Left ventricle myocardium inferior (tissue), 1 donor: ENCODE measurements at regions not wholly inside any gene's neighbourhood (a gene's known extent, or its start where the extent isn't known, plus 50 kb on each side); places are given as distances from the start of the nearest gene placed in this dataset.

Experiments used
- DNase-seq: peaks from one replicate; pipeline ENCODE4 v3.0.0-alpha.2; 2020
- H3K27ac ChIP-seq: fragments of 200-600 bp; replicated peaks from 2 replicates; pipeline ENCODE4 v1.8.0; 2021
- H3K27me3 ChIP-seq: fragments of 200-600 bp; 2 replicates; pipeline ENCODE4 v1.8.0; 2021; ENCODE audit warnings: low read depth
- H3K36me3 ChIP-seq: fragments of 200-600 bp; 2 replicates; pipeline ENCODE4 v1.8.0; 2021
- H3K4me1 ChIP-seq: fragments of 200-600 bp; 2 replicates; pipeline ENCODE4 v1.8.0; 2021
- H3K4me3 ChIP-seq: fragments of 200-600 bp; 2 replicates; pipeline ENCODE4 v1.8.0; 2021; ENCODE audit warnings: mild to moderate bottlenecking, moderate library complexity
- H3K9me3 ChIP-seq: fragments of 200-600 bp; replicated peaks from 2 replicates; pipeline ENCODE4 v1.8.0; 2021
- intact Hi-C: fragments of 100-400 bp; cut with micrococcal nuclease; formaldehyde crosslinking; loops from one replicate; pipeline ENCODE4 v1.11.0; 2022
- TF ChIP-seq, protein P1 (sequence below): fragments of 200-600 bp; IDR thresholded peaks from 2 replicates; pipeline ENCODE4 v1.8.0; 2021; ENCODE audit warnings: antibody characterized with exemption, mild to moderate bottlenecking, borderline replicate concordance
- donor health status: DM: no; HTN: yes; CAD: no; lungs with severe emphysema.

DNA sequence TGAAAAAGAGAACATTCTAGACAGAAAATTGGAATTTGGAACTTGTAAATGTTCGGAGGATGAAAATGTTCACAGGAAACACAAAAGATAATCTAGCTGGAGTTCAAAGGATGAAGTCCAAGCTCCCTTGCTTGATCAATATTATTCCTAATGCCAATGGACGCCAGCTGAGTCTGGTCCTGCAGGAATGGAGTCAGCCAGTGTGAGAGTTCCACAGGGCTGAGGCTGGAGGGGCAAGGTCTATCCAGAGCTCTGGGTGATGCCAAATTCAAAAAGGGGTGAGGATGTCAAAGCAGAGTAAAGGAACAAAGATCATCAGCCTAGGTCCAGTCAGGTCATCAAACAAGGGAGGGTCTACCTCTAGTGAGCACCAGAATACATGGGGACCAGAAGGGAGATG, 78.5 kb upstream of the CTNNA2 start:
- Histone ChIP-seq H3K4me1 (no peaks in the 10 kb centered on the region), H3K27ac (no peak overlapping the region), H3K36me3 (no peaks in the 10 kb centered on the region), H3K4me3 (no peak overlapping the region), H3K9me3 (no peaks in the 10 kb centered on the region), H3K27me3 (no peaks in the 10 kb centered on the region)
- intact Hi-C loops, result no loop called here
- TF ChIP-seq, protein P1, sequence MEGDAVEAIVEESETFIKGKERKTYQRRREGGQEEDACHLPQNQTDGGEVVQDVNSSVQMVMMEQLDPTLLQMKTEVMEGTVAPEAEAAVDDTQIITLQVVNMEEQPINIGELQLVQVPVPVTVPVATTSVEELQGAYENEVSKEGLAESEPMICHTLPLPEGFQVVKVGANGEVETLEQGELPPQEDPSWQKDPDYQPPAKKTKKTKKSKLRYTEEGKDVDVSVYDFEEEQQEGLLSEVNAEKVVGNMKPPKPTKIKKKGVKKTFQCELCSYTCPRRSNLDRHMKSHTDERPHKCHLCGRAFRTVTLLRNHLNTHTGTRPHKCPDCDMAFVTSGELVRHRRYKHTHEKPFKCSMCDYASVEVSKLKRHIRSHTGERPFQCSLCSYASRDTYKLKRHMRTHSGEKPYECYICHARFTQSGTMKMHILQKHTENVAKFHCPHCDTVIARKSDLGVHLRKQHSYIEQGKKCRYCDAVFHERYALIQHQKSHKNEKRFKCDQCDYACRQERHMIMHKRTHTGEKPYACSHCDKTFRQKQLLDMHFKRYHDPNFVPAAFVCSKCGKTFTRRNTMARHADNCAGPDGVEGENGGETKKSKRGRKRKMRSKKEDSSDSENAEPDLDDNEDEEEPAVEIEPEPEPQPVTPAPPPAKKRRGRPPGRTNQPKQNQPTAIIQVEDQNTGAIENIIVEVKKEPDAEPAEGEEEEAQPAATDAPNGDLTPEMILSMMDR, result no peak
- no peak for DNase-seq

DNA sequence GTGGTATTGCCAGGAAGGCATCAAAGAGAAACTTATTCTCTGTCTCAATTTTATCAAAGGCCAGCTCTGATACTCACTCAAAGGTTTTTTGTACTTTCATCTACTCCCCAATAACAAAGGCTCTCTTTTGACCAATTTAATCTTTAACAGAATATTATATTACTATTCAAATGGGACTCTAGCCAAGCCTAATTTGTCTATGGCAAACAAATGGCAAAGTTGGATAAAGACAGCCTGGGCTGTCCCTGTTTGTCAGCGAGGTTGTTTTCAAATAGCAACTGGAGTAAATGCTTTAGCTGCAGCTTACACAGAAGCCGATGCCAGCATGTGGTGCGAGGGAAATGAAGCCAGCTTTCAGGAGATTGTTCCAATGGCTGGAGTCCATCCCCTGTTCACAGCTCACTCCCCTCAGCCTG, 80.1 kb upstream of the CTNNA2 start:
- intact Hi-C loops, result no loop called here
- no peak for DNase-seq
- no peak overlapping the region for H3K4me3 ChIP-seq
- no peaks in the 10 kb centered on the region for H3K4me1 ChIP-seq
- no peaks in the 10 kb centered on the region for H3K36me3 ChIP-seq
- H3K27ac ChIP-seq, result no peak overlapping the region
- H3K9me3 ChIP-seq, result no peaks in the 10 kb centered on the region
- no peaks in the 10 kb centered on the region for H3K27me3 ChIP-seq
- TF ChIP-seq, protein P1, result no peak

DNA sequence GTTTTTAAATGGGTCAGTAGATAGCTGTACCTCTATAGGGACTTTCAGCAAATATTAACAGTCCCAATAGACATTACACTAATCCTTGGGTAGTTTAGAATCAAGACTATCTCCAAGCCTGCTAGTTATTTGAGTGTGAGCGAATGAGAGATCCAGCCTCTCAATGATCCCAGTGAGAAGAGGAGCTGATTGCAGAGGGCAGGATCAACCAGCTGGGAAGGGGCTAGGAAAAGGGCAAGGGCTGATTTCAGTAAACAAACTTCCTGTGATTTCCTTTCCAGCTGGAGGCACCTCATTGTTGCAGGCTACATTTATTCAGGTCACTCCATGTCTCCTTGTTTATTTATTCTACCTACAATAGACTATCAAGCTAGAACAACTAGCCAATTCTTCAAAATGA, 84.1 kb upstream of the CTNNA2 start:
- Histone ChIP-seq H3K27me3 (no peaks in the 10 kb centered on the region), H3K27ac (no peak overlapping the region), H3K9me3 (no peaks in the 10 kb centered on the region), H3K36me3 (no peaks in the 10 kb centered on the region), H3K4me1 (no peaks in the 10 kb centered on the region), H3K4me3 (no peak overlapping the region)
- intact Hi-C loops, result no loop called here
- TF ChIP-seq, protein P1, result no peak
- DNase-seq, result no peak

DNA sequence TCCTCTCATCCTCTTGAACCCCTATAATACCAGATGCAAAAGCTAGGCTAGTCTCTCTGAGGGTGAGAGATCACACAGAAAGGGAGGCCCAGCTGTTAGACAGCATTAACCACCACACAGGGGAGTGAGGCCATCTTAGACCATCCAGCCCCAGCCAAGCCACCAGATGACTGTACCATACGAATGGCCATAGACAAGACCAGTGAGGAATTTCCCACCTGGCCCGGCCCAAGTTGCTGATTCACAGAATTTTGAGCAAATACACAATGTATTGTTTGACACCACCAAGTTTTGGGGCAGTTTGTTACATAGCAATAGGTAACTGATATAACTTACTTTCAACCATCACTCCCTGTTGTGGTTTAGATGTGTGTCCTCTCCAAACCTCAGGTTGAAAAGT, 98.2 kb upstream of the CTNNA2 start:
- Histone ChIP-seq H3K27me3 (no peaks in the 10 kb centered on the region), H3K4me3 (no peak overlapping the region), H3K4me1 (no peaks in the 10 kb centered on the region), H3K27ac (no peak overlapping the region), H3K36me3 (no peaks in the 10 kb centered on the region), H3K9me3 (peaks cover 18% of the 10 kb centered on the region)
- DNase-seq, result no peak
- intact Hi-C loops, result no loop called here
- TF ChIP-seq, protein P1, result no peak

DNA sequence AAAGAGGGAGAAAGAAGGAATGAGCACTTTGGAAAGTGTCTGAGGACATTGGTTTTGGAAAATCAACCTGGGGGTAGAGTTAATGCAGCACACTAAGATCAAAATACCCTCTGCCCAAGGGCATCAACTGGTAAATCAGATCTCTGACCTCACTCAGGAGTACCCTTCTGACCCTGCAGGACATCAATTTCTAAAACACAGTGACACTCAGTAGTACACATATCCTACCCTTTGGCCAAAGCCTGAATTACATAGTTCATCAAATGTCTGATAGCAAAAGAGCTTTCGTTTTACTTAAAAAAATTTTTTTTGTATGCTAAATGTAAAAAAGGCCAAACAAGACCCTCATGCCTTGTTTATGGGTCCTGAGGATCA, 118.4 kb upstream of the CTNNA2 start:
- no peaks in the 10 kb centered on the region for H3K36me3 ChIP-seq
- no peak overlapping the region for H3K4me3 ChIP-seq
- DNase-seq, result no peak
- TF ChIP-seq, protein P1, result no peak
- no peak overlapping the region for H3K27ac ChIP-seq
- no peaks in the 10 kb centered on the region for H3K4me1 ChIP-seq
- H3K27me3 ChIP-seq, result no peaks in the 10 kb centered on the region
- peaks cover 9% of the 10 kb centered on the region for H3K9me3 ChIP-seq
- intact Hi-C loops, result no loop called here
